GM12891 (cell line): ENCODE measurements at regions not wholly inside any gene's neighbourhood (a gene's known extent, or its start where the extent isn't known, plus 50 kb on each side); places are given as distances from the start of the nearest gene placed in this dataset.
"Not testable (repeated sequence)": the region's sequence is repeated elsewhere in the genome, so short reads cannot be mapped to it uniquely, and the experiment has no call there.

Source experiments
- POLR2A ChIP-seq: IDR thresholded peaks from 2 replicates; pipeline ENCODE4 v1.6.1; 2011; ENCODE audit warnings: low read depth, low read length, control low read depth
- POLR2AphosphoS5 ChIP-seq: IDR thresholded peaks from 2 replicates; pipeline ENCODE4 v1.6.1; 2011; ENCODE audit warnings: low read depth, low read length, control low read depth

GRCh38 chr10:2189356-2189755 lies 452.0 kb upstream of the ADARB2 start:
- not testable (repeated sequence) for TF ChIP-seq POLR2A, POLR2AphosphoS5
